Breast epithelium (tissue), 4 donors: ENCODE measurements at regions not wholly inside any gene's neighbourhood (a gene's known extent, or its start where the extent isn't known, plus 50 kb on each side); places are given as distances from the start of the nearest gene placed in this dataset.
"Not testable (repeated sequence)": the region's sequence is repeated elsewhere in the genome, so short reads cannot be mapped to it uniquely, and the experiment has no call there.

Experiments used
- DNase-seq, 2 donors: peaks; one replicate each; pipeline ENCODE4 v3.0.0-alpha.2; 2019; ENCODE audit warnings: low spot score in 2 of 2
- H3K27ac ChIP-seq, 2 donors: fragments of 200-600 bp; sonication (generic) in 1 of 2; one replicate each; pipeline ENCODE4 v1.5.1; 2016 to 2019; ENCODE audit warnings: mild to moderate bottlenecking in 1 of 2
- H3K27me3 ChIP-seq, 2 donors: fragments of 200-600 bp; sonication (generic) in 1 of 2; one replicate each; pipeline versions ENCODE4 v1.5.1 to v1.6.0; 2017 to 2019; ENCODE audit warnings: control low read depth in 1 of 2, mild to moderate bottlenecking in 1 of 2
- H3K36me3 ChIP-seq: fragments of 200-600 bp; one replicate; pipeline ENCODE4 v1.5.1; 2019
- H3K4me1 ChIP-seq, 2 donors: fragments of 200-600 bp; sonication (generic); one replicate each; pipeline ENCODE4 v1.5.1; 2016 to 2019; ENCODE audit warnings: control low read depth in 1 of 2
- H3K4me3 ChIP-seq, 3 donors: fragments of 200-600 bp; sonication (generic); 1 replicate in 2 of 3; 2 replicates in 1 of 3; pipeline ENCODE4 v1.5.1; 2016 to 2019; ENCODE audit warnings: mild to moderate bottlenecking in 3 of 3, moderate library complexity in 2 of 3
- H3K9me3 ChIP-seq, 2 donors: fragments of 200-600 bp; sonication (generic) in 1 of 2; one replicate each; pipeline ENCODE4 v1.5.1; 2016 to 2019; ENCODE audit warnings: control low read depth in 1 of 2
- POLR2A ChIP-seq: fragments of 450-650 bp; IDR thresholded peaks from one replicate; pipeline ENCODE4 v1.6.1; 2016; ENCODE audit warnings: antibody characterized with exemption, mild to moderate bottlenecking, moderate library complexity
- POLR2AphosphoS5 ChIP-seq, 3 donors: sonication (generic); formaldehyde crosslinking; IDR thresholded peaks; one replicate each; pipeline ENCODE4 v1.6.1; 2017; ENCODE audit warnings: antibody characterized with exemption in 3 of 3
- intact Hi-C: fragments of 100-400 bp; cut with DNase I; formaldehyde crosslinking; loops from one replicate; pipeline ENCODE4 v1.15.1; 2023; ENCODE audit warnings: low total_unique reads
- TF ChIP-seq, protein P1 (sequence below), 3 donors: fragments of 450-650 bp; IDR thresholded peaks; one replicate each; pipeline ENCODE4 v1.5.1; 2016 to 2017; ENCODE audit warnings: antibody characterized with exemption in 3 of 3, mild to moderate bottlenecking in 3 of 3, moderate library complexity in 3 of 3

DNA sequence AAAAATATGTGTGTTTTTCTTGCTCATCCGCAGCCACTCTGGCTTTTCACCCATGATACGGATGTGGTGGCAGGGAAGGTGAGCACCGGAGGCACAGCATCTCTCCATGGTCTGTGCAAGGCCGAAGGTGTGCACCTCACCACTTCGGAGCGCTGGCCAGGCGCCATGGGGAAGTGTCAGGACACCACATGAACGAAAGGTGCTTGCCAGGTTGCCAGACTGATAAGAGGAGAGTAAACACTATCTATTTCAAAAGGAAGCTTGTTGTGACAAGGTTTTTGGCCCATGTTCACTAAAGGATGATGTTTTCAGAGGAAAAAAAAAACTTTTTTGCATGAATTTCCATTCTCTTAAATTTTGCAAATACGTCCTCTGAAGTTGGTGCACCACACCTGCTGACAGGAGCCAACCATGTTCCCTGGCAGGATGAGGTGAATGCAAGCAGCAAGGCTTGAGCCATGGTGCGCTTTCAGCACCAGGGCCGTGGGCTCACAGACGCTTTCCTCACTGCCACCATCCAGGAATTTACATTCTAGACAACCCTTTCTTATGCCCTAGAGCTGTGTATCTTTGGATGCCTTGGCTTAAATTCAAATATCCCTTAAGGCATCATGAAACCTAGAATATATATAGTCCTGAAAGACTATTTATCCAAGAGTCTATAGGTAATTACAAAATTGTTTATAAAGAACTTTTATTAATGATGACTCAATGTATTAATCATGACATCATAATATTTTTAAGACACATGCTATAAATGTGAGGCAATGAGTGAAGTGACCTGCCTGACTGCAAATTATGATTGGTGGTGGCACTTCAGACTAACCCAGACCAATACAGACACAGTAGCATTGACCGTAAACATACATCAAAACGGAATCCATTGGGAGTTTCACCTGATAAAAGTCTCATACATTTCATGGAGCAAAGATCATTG lies 234.5 kb downstream of the TFAP2A start:
- no peak overlapping the region for H3K27ac ChIP-seq
- no peaks in the 10 kb centered on the region for H3K36me3 ChIP-seq
- H3K27me3 ChIP-seq, result no peaks in the 10 kb centered on the region
- H3K4me1 ChIP-seq, result no peaks in the 10 kb centered on the region
- DNase-seq, result no peak
- H3K9me3 ChIP-seq, result no peaks in the 10 kb centered on the region
- H3K4me3 ChIP-seq, result no peak overlapping the region
- intact Hi-C loops, result no loop called here
- TF ChIP-seq, protein P1, sequence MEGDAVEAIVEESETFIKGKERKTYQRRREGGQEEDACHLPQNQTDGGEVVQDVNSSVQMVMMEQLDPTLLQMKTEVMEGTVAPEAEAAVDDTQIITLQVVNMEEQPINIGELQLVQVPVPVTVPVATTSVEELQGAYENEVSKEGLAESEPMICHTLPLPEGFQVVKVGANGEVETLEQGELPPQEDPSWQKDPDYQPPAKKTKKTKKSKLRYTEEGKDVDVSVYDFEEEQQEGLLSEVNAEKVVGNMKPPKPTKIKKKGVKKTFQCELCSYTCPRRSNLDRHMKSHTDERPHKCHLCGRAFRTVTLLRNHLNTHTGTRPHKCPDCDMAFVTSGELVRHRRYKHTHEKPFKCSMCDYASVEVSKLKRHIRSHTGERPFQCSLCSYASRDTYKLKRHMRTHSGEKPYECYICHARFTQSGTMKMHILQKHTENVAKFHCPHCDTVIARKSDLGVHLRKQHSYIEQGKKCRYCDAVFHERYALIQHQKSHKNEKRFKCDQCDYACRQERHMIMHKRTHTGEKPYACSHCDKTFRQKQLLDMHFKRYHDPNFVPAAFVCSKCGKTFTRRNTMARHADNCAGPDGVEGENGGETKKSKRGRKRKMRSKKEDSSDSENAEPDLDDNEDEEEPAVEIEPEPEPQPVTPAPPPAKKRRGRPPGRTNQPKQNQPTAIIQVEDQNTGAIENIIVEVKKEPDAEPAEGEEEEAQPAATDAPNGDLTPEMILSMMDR (IDR thresholded peaks at IDR 0.05), result no peak
- TF ChIP-seq POLR2A (no peak), POLR2AphosphoS5 (IDR thresholded peaks at IDR 0.05) (no peak)

DNA sequence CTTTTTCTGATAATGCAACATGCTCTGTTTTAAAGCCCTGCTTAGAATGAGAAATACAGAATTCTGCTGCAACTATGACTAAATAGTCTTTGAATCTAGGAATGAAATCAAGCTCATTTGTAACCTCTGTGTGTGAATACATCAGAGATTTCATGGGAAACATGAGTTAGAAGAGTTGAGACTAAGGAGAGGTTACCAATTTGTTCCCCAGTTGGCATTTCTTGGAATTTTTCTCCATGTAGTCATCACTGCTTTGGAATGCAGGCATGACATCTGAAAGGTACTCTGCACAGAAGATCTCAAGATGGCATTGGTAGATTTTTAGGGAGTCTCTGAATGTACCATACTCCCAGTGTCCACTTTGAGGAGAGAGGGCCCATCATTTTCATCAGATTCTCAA lies 237.2 kb downstream of the TFAP2A start:
- H3K36me3 ChIP-seq, result no peaks in the 10 kb centered on the region
- H3K27me3 ChIP-seq, result no peaks in the 10 kb centered on the region
- intact Hi-C loops, result no loop called here
- H3K4me1 ChIP-seq, result no peaks in the 10 kb centered on the region
- DNase-seq, result no peak
- TF ChIP-seq POLR2A (no peak), POLR2AphosphoS5 (IDR thresholded peaks at IDR 0.05) (no peak)
- TF ChIP-seq, protein P1 (IDR thresholded peaks at IDR 0.05), result no peak
- H3K9me3 ChIP-seq, result no peaks in the 10 kb centered on the region
- H3K4me3 ChIP-seq, result no peak overlapping the region
- H3K27ac ChIP-seq, result no peak overlapping the region

- Histone ChIP-seq H3K4me1 (no peaks in the 10 kb centered on the region), H3K27ac (no peak overlapping the region), H3K4me3 (no peak overlapping the region), H3K9me3 (no peaks in the 10 kb centered on the region), H3K36me3 (no peaks in the 10 kb centered on the region), H3K27me3 (no peaks in the 10 kb centered on the region)
- TF ChIP-seq POLR2AphosphoS5 (IDR thresholded peaks at IDR 0.05) (no peak), POLR2A (no peak)
- TF ChIP-seq, protein P1 (IDR thresholded peaks at IDR 0.05), result no peak
- intact Hi-C loops, result no loop called here
- no peak for DNase-seq
These were observed 239.5 kb downstream of the TFAP2A start for GRCh38 chr6:10175362-10175761.

DNA sequence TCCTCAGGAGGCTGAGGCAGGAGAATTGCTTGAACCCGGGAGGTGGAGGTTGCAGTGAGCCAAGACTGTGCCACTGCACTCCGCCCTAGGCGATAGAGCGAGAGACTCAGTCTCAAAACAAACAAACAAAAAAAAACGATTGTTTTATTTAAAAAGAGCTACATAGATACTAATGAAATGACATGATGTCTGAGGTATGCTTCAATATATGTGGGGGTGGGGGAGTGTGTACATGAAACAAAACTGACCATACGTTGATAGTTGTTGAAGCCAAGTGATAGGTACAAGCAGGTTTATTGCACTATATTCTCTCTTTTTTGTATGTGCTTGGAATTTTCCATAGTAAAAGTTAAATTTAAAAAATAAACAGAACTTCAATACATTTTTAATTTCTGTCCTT lies 240.1 kb downstream of the TFAP2A start:
- H3K9me3 ChIP-seq, result no peaks in the 10 kb centered on the region
- no peaks in the 10 kb centered on the region for H3K36me3 ChIP-seq
- H3K4me1 ChIP-seq, result no peaks in the 10 kb centered on the region
- DNase-seq, result no peak
- no peaks in the 10 kb centered on the region for H3K27me3 ChIP-seq
- H3K27ac ChIP-seq, result no peak overlapping the region
- TF ChIP-seq POLR2AphosphoS5 (IDR thresholded peaks at IDR 0.05), result no peak
- TF ChIP-seq POLR2A, result no peak
- TF ChIP-seq, protein P1 (IDR thresholded peaks at IDR 0.05), result no peak
- no peak overlapping the region for H3K4me3 ChIP-seq
- intact Hi-C loops, result no loop called here

- DNase-seq, result no peak
- TF ChIP-seq, protein P1 (IDR thresholded peaks at IDR 0.05), result no peak
- TF ChIP-seq POLR2A, result no peak
- Histone ChIP-seq H3K36me3 (no peaks in the 10 kb centered on the region), H3K27ac (no peak overlapping the region), H3K4me3 (no peak overlapping the region), H3K27me3 (no peaks in the 10 kb centered on the region), H3K9me3 (no peaks in the 10 kb centered on the region), H3K4me1 (no peaks in the 10 kb centered on the region)
- intact Hi-C loops, result no loop called here
These were observed 240.8 kb downstream of the TFAP2A start for GRCh38 chr6:10174056-10174455.

- H3K9me3 ChIP-seq, H3K27ac ChIP-seq, H3K4me1 ChIP-seq, DNase-seq, intact Hi-C loops, H3K36me3 ChIP-seq, H3K4me3 ChIP-seq, H3K27me3 ChIP-seq: not testable (repeated sequence)
These were observed 243.2 kb downstream of the TFAP2A start for GRCh38 chr6:10171706-10172105.
